GM19099 (cell line): ENCODE measurements at regions not wholly inside any gene's neighbourhood (a gene's known extent, or its start where the extent isn't known, plus 50 kb on each side); places are given as distances from the start of the nearest gene placed in this dataset.

ENCODE experiments used
- POLR2A ChIP-seq: IDR thresholded peaks from 3 replicates; pipeline ENCODE4 v1.6.1; 2011; ENCODE audit warnings: low read depth; ENCODE audit not compliant: insufficient read length; ENCODE audit errors: extremely low read depth

- TF ChIP-seq POLR2A = no peak
These were observed 106.5 kb upstream of the INSIG1 start for GRCh38 chr7:155191137-155191536.

- no peak for TF ChIP-seq POLR2A
These were observed 105.7 kb upstream of the INSIG1 start for GRCh38 chr7:155191901-155192478.

GRCh38 chr7:155192961-155193640 lies 104.6 kb upstream of the INSIG1 start:
- TF ChIP-seq POLR2A = no peak

GRCh38 chr7:155193716-155194115 lies 104.0 kb upstream of the INSIG1 start:
- no peak for TF ChIP-seq POLR2A

GRCh38 chr7:155194382-155195140 lies 103.1 kb upstream of the INSIG1 start:
- no peak for TF ChIP-seq POLR2A

- no peak for TF ChIP-seq POLR2A
These were observed 101.6 kb upstream of the INSIG1 start for GRCh38 chr7:155195939-155196523.

- no peak for TF ChIP-seq POLR2A
These were observed 99.3 kb upstream of the INSIG1 start for GRCh38 chr7:155198196-155198892.

GRCh38 chr7:155198901-155199845 lies 98.5 kb upstream of the INSIG1 start:
- no peak for TF ChIP-seq POLR2A

GRCh38 chr7:155201325-155202087 lies 96.2 kb upstream of the INSIG1 start:
- no peak for TF ChIP-seq POLR2A

- TF ChIP-seq POLR2A = no peak
These were observed 95.4 kb upstream of the INSIG1 start for GRCh38 chr7:155202106-155202871.

GRCh38 chr7:155203059-155203881 lies 94.4 kb upstream of the INSIG1 start:
- no peak for TF ChIP-seq POLR2A
